GM12878 (cell line): ENCODE measurements at regions not wholly inside any gene's neighbourhood (a gene's known extent, or its start where the extent isn't known, plus 50 kb on each side); places are given as distances from the start of the nearest gene placed in this dataset.

ENCODE experiments used
- ATF3 ChIP-seq: IDR thresholded peaks from 2 replicates; pipeline ENCODE4 v1.6.1; 2011; ENCODE audit warnings: low read depth, mild to moderate bottlenecking, low read length, moderate library complexity, borderline replicate concordance; ENCODE audit errors: extremely low read depth
- CTCF ChIP-seq, 3 experiments: IDR thresholded peaks in 2 of 3; conservative IDR thresholded peaks in 1 of 3; 2 replicates each; pipeline ENCODE4 v1.5.1; 2011; ENCODE audit warnings: low read depth in 3 of 3, low read length in 3 of 3, mild to moderate bottlenecking in 3 of 3, control low read depth in 2 of 3, moderate library complexity in 2 of 3, inconsistent platforms in 1 of 3, mixed read lengths in 1 of 3; ENCODE audit not compliant: control insufficient read depth in 2 of 3, insufficient read depth in 1 of 3; ENCODE audit errors: extremely low read depth in 1 of 3
- E2F8 ChIP-seq: fragments of 450-650 bp; IDR thresholded peaks from 2 replicates; pipeline ENCODE4 v1.6.1; 2018; ENCODE audit warnings: mild to moderate bottlenecking, low read depth, moderate library complexity; ENCODE audit not compliant: partially characterized antibody
- EP300 ChIP-seq, 2 experiments: fragments of 150-350 bp in 1 of 2; IDR thresholded peaks; 2 replicates each; pipeline ENCODE4 v1.6.1; 2011 to 2012; ENCODE audit warnings: low read depth in 2 of 2, low read length in 2 of 2, borderline replicate concordance in 1 of 2, improper control_type of control experiment in 1 of 2, inconsistent platforms in 1 of 2; ENCODE audit not compliant: control insufficient read depth in 1 of 2
- EZH2 ChIP-seq: IDR thresholded peaks from 2 replicates; pipeline ENCODE4 v1.6.1; 2012; ENCODE audit warnings: low read depth, mild to moderate bottlenecking, control low read depth, inconsistent platforms, low read length, borderline replicate concordance; ENCODE audit not compliant: control insufficient read depth
- IKZF1 ChIP-seq: fragments of 450-650 bp; conservative IDR thresholded peaks from 2 replicates; pipeline ENCODE4 v1.6.1; 2017; ENCODE audit warnings: antibody characterized with exemption, mild to moderate bottlenecking
- JUND ChIP-seq: IDR thresholded peaks from 2 replicates; pipeline ENCODE4 v1.6.1; 2012; ENCODE audit warnings: low read depth, mild to moderate bottlenecking, low read length, improper control_type of control experiment, moderate library complexity
- MAX ChIP-seq: IDR thresholded peaks from 2 replicates; pipeline ENCODE4 v1.6.1; 2012; ENCODE audit warnings: low read depth, low read length, improper control_type of control experiment
- POLR2A ChIP-seq: IDR thresholded peaks from 2 replicates; pipeline ENCODE4 v1.6.1; 2011; ENCODE audit warnings: low read depth, mild to moderate bottlenecking, low read length
- POLR2AphosphoS5 ChIP-seq: IDR thresholded peaks from 2 replicates; pipeline ENCODE4 v1.6.1; 2011; ENCODE audit warnings: mild to moderate bottlenecking, low read length, inconsistent platforms
- RAD21 ChIP-seq: IDR thresholded peaks from 2 replicates; pipeline ENCODE4 v1.6.1; 2011; ENCODE audit warnings: mild to moderate bottlenecking, low read depth, low read length, moderate library complexity; ENCODE audit not compliant: insufficient read depth
- ZNF274 ChIP-seq: IDR thresholded peaks from one replicate; pipeline ENCODE4 v1.8.0; 2011; ENCODE audit not compliant: insufficient read length, insufficient read depth
- ZSCAN29 ChIP-seq: fragments of 450-650 bp; IDR thresholded peaks from 2 replicates; pipeline ENCODE4 v1.6.1; 2017; ENCODE audit warnings: mild to moderate bottlenecking, moderate library complexity

GRCh38 chr1:208603721-208604120, 359.5 kb upstream of the PLXNA2 start:
- TF ChIP-seq CTCF (IDR thresholded peaks at IDR 0.05 in 2 of 3, conservative IDR thresholded peaks at IDR 0.05 in 1 of 3; ENCODE audit: control insufficient read depth in 2 of 3, extremely low read depth in 1 of 3, insufficient read depth in 1 of 3, low read depth in 3 of 3, low read length in 3 of 3) (no peak), EZH2 (no peak), POLR2A (no peak), IKZF1 (no peak), JUND (no peak), MAX (no peak), RAD21 (no peak), ATF3 (no peak), ZSCAN29 (no peak), E2F8 (no peak), POLR2AphosphoS5 (no peak), EP300 (IDR thresholded peaks at IDR 0.05; ENCODE audit: borderline replicate concordance in 1 of 2, control insufficient read depth in 1 of 2, low read depth in 2 of 2, low read length in 2 of 2) (no peak), ZNF274 (no peak)
